ENCODE measurements at regions not wholly inside any gene's neighbourhood (a gene's known extent, or its start where the extent isn't known, plus 50 kb on each side); places are given as distances from the start of the nearest gene placed in this dataset.

- Histone ChIP-seq H3K56ac (replicated peaks; ENCODE audit: insufficient read length, low read depth, low read length) (no peak overlapping the region), H4K20me1 (replicated peaks in 1 of 2; ENCODE audit: control insufficient read depth in 1 of 2, insufficient read depth in 2 of 2, low read length in 2 of 2) (no peaks in the 10 kb centered on the region), H3K79me1 (ENCODE audit: low read depth, low read length) (no peaks in the 10 kb centered on the region), H2AK5ac (ENCODE audit: low read depth, low read length) (no peak overlapping the region), H4K91ac (replicated peaks; ENCODE audit: insufficient read length, low read length) (no peak overlapping the region), H3K4me2 (ENCODE audit: insufficient read depth in 1 of 2, low read depth in 2 of 2, low read length in 2 of 2) (no peak overlapping the region), H3K27ac (ENCODE audit: low read depth, low read length) (no peak overlapping the region), H3K4ac (replicated peaks; ENCODE audit: insufficient read length, low read depth, low read length) (no peak overlapping the region), H2BK5ac (ENCODE audit: low read depth, low read length) (no peak overlapping the region), H3K4me1 (replicated peaks in 1 of 4; ENCODE audit: control insufficient read depth in 3 of 4, insufficient read depth in 4 of 4, low read length in 3 of 4) (no peaks in the 10 kb centered on the region), H3K23ac (ENCODE audit: insufficient read length) (no peak overlapping the region), H3K14ac (ENCODE audit: insufficient read length) (no peak overlapping the region), H3K18ac (ENCODE audit: extremely low read depth, low read length) (no peak overlapping the region), H3K4me3 (ENCODE audit: extremely low read depth in 1 of 4, insufficient read depth in 2 of 4, low read depth in 3 of 4, low read length in 4 of 4) (no peak overlapping the region), H3K9ac (replicated peaks in 1 of 4; ENCODE audit: extremely low read depth in 1 of 4, low read depth in 3 of 4, low read length in 3 of 4) (no peak overlapping the region), H2AFZ (ENCODE audit: low read length) (no peak overlapping the region), H4K8ac (ENCODE audit: extremely low read depth, insufficient read depth, low read length) (no peak overlapping the region), H2BK15ac (ENCODE audit: low read length) (no peak overlapping the region), H2BK20ac (ENCODE audit: low read length) (no peak overlapping the region), H3K27me3 (replicated peaks in 1 of 4; ENCODE audit: control insufficient read depth in 3 of 4, extremely low read depth in 1 of 4, insufficient read depth in 3 of 4, low read length in 3 of 4) (no peaks in the 10 kb centered on the region), H3K9me3 (ENCODE audit: insufficient read depth in 2 of 2, low read depth in 1 of 2, low read length in 1 of 2) (0 out of 4 replicates have a peak, but pooled peaks cover 6 to 8% of the 10 kb centered on the region in 2 experiments), H2BK12ac (ENCODE audit: low read depth, low read length) (no peak overlapping the region), H4K5ac (ENCODE audit: insufficient read length, low read depth, low read length) (no peak overlapping the region), H3K36me3 (ENCODE audit: control insufficient read depth in 2 of 4, insufficient read depth in 4 of 4, low read length in 3 of 4) (no peaks in the 10 kb centered on the region), H3K79me2 (ENCODE audit: control insufficient read depth in 1 of 2, insufficient read depth in 2 of 2, low read length in 2 of 2) (no peaks in the 10 kb centered on the region), H3K23me2 (ENCODE audit: low read depth, low read length) (no peaks in the 10 kb centered on the region), H2BK120ac (replicated peaks; ENCODE audit: low read depth, low read length) (no peak overlapping the region)
- POLR2A ChIA-PET (ENCODE audit: partially characterized antibody), result no interaction called here
- FAIRE-seq (no peak), DNase-seq (ENCODE audit: low read depth in 1 of 2, low spot score in 2 of 2) (no peak)
- TF ChIP-seq SIX5 (IDR thresholded peaks at IDR 0.05; ENCODE audit: low read depth, low read length) (no peak), GABPA (IDR thresholded peaks at IDR 0.05; ENCODE audit: borderline replicate concordance, insufficient read depth, low read length) (no peak), CBX8 (IDR thresholded peaks at IDR 0.05; ENCODE audit: borderline replicate concordance, low read depth, low read length) (no peak)
- CTCF ChIA-PET (ENCODE audit: partially characterized antibody), result no interaction called here
- 95% methylated on average over 1 of the region's 1 CpG; no CpG with 5 or more reads in 1 of the 2 experiments for WGBS, 2 experiments (ENCODE audit: extremely low coverage in 1 of 2, insufficient coverage in 1 of 2, insufficient read length in 1 of 2, insufficient replicate concordance in 2 of 2, low coverage in 1 of 2, low lambda C conversion rate in 2 of 2, missing lambda C conversion rate in 1 of 2)
Measured at GRCh38 chr14:28823245-28823644, 56.7 kb downstream of the FOXG1 start.
